HEK293T (cell line): ENCODE measurements at regions not wholly inside any gene's neighbourhood (a gene's known extent, or its start where the extent isn't known, plus 50 kb on each side); places are given as distances from the start of the nearest gene placed in this dataset.
"Not testable (repeated sequence)": the region's sequence is repeated elsewhere in the genome, so short reads cannot be mapped to it uniquely, and the experiment has no call there.

ENCODE experiments used
- CTCF ChIA-PET: fragments of 350-600 bp; formaldehyde crosslinking; extraction: SDS; loops from one replicate; lab custom pipeline; 2021; ENCODE audit warnings: antibody characterized with exemption, inconsistent platforms; lab: Yijun Ruan, JAX
- POLR2A ChIA-PET: fragments of 350-600 bp; formaldehyde crosslinking; extraction: SDS; loops from one replicate; lab custom pipeline; 2020; ENCODE audit warnings: antibody characterized with exemption, inconsistent platforms; lab: Yijun Ruan, JAX
- DNase-seq: peaks from one replicate; pipeline ENCODE4 v3.0.0; 2012; ENCODE audit warnings: mixed read lengths; ENCODE audit errors: extremely low spot score
- ARNT ChIP-seq: fragments of 450-650 bp; IDR thresholded peaks from 2 replicates; pipeline ENCODE4 v1.6.1; 2017; ENCODE audit warnings: mild to moderate bottlenecking
- BHLHE40 ChIP-seq: fragments of 450-650 bp; IDR thresholded peaks from 2 replicates; pipeline ENCODE4 v1.6.1; 2016; ENCODE audit warnings: mild to moderate bottlenecking, moderate library complexity, borderline replicate concordance
- CTBP1 ChIP-seq: fragments of 450-650 bp; IDR thresholded peaks from 2 replicates; pipeline ENCODE4 v1.6.1; 2016; ENCODE audit warnings: borderline replicate concordance
- ELF4 ChIP-seq: fragments of 450-650 bp; IDR thresholded peaks from 2 replicates; pipeline ENCODE4 v1.6.1; 2017; ENCODE audit warnings: antibody characterized with exemption
- FOXA1 ChIP-seq: fragments of 450-650 bp; IDR thresholded peaks from 2 replicates; pipeline ENCODE4 v1.6.1; 2016; ENCODE audit warnings: mild to moderate bottlenecking
- FOXK2 ChIP-seq: fragments of 450-650 bp; IDR thresholded peaks from 2 replicates; pipeline ENCODE4 v1.6.1; 2016; ENCODE audit warnings: mild to moderate bottlenecking
- FOXM1 ChIP-seq: fragments of 450-650 bp; IDR thresholded peaks from 2 replicates; pipeline ENCODE4 v1.6.1; 2017; ENCODE audit warnings: mild to moderate bottlenecking, borderline replicate concordance
- HDGF ChIP-seq: fragments of 450-650 bp; IDR thresholded peaks from 2 replicates; pipeline ENCODE4 v1.6.1; 2017; ENCODE audit warnings: antibody characterized with exemption, borderline replicate concordance
- L3MBTL2 ChIP-seq: fragments of 450-650 bp; conservative IDR thresholded peaks from 2 replicates; pipeline ENCODE4 v1.6.1; 2016; ENCODE audit warnings: mild to moderate bottlenecking
- LEF1 ChIP-seq: fragments of 450-650 bp; IDR thresholded peaks from 2 replicates; pipeline ENCODE4 v1.6.1; 2017; ENCODE audit warnings: mild to moderate bottlenecking, borderline replicate concordance
- NFRKB ChIP-seq: fragments of 450-650 bp; IDR thresholded peaks from 2 replicates; pipeline ENCODE4 v1.6.1; 2016; ENCODE audit warnings: mild to moderate bottlenecking, moderate library complexity
- SP1 ChIP-seq: fragments of 450-650 bp; IDR thresholded peaks from 2 replicates; pipeline ENCODE4 v1.6.1; 2017
- SUZ12 ChIP-seq: fragments of 450-650 bp; IDR thresholded peaks from 2 replicates; pipeline ENCODE4 v1.6.1; 2016; ENCODE audit warnings: mild to moderate bottlenecking
- TARDBP ChIP-seq: fragments of 450-650 bp; IDR thresholded peaks from 2 replicates; pipeline ENCODE4 v1.6.1; 2016
- ZNF384 ChIP-seq: fragments of 450-650 bp; IDR thresholded peaks from 2 replicates; pipeline ENCODE4 v1.6.1; 2016
- TF ChIP-seq, protein P1 (sequence below): fragments of 450-650 bp; IDR thresholded peaks from 2 replicates; pipeline ENCODE4 v1.6.1; 2016

GRCh38 chr7:149706398-149706797 lies 67.0 kb downstream of the ZNF467 start:
- ChIA-PET POLR2A (no interaction called here), CTCF (no interaction called here)
- TF ChIP-seq TARDBP, result no peak
- TF ChIP-seq NFRKB, result no peak
- TF ChIP-seq CTBP1, result no peak
- TF ChIP-seq FOXM1, result no peak
- no peak for TF ChIP-seq BHLHE40
- no peak for TF ChIP-seq HDGF
- DNase-seq, result no peak

- no peak for DNase-seq
- TF ChIP-seq CTBP1, result no peak
- TF ChIP-seq NFRKB, result no peak
- no peak for TF ChIP-seq BHLHE40
- no peak for TF ChIP-seq SUZ12
- TF ChIP-seq, protein P1, sequence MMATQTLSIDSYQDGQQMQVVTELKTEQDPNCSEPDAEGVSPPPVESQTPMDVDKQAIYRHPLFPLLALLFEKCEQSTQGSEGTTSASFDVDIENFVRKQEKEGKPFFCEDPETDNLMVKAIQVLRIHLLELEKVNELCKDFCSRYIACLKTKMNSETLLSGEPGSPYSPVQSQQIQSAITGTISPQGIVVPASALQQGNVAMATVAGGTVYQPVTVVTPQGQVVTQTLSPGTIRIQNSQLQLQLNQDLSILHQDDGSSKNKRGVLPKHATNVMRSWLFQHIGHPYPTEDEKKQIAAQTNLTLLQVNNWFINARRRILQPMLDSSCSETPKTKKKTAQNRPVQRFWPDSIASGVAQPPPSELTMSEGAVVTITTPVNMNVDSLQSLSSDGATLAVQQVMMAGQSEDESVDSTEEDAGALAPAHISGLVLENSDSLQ, result no peak
- no peak for TF ChIP-seq LEF1
- TF ChIP-seq L3MBTL2, result no peak
- POLR2A ChIA-PET, result interaction anchor here (0.8 to 2.2 kb wide), 2 partner anchors 10 to 42 kb away, joined by 4 to 8 read pairs; a partner anchor contains a TSS
- CTCF ChIA-PET, result interaction anchor here (0.7 to 1.7 kb wide), 6 partner anchors 14 to 42 kb away, joined by 3 to 24 read pairs (median 4); no protein-coding TSS in a partner anchor
These were observed 68.9 kb downstream of the ZNF467 start for GRCh38 chr7:149704507-149704906.

DNA sequence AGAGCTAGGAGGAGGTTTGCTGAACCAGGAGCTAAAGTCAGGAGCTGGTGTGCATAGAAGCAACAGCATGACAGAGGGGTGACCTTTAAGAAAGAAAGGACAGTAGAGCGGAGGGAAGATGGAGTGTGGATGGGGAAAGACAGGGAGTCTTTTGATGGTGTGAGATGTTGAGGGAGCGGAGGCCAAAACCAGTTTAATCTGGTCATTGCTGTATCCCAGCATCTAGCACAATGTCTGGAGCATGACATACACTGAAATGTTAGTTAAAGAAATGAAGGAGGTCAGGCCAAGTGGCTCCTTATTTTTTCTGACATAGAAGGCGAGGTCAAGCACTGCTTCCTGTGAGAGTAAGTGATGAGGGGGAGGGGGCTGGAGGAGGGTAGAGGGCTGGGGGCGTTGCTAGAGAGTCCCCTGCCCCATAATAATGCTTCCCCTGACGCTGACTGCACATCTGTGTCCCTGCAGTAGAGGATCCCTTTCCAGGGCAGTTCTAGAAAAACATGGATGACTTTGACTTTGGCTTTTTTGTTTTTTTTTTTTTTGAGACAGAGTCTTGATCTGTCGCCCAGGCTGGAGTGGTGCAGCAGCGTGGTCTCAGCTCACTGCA lies 70.2 kb downstream of the ZNF467 start:
- ChIA-PET CTCF (interaction anchor here (1.0 to 1.7 kb wide), 4 partner anchors 13 to 40 kb away, joined by 3 to 24 read pairs (median 5); no protein-coding TSS in a partner anchor), POLR2A (interaction anchor here (2.2 kb wide), 1 partner anchor 12 kb away, joined by 8 read pairs; a partner anchor contains a TSS)
- DNase-seq, result no peak
- TF ChIP-seq FOXM1 (no peak), L3MBTL2 (no peak), FOXA1 (no peak), TARDBP (no peak), HDGF (no peak), ARNT (no peak), ZNF384 (no peak), FOXK2 (no peak), SUZ12 (no peak), CTBP1 (no peak)

DNA sequence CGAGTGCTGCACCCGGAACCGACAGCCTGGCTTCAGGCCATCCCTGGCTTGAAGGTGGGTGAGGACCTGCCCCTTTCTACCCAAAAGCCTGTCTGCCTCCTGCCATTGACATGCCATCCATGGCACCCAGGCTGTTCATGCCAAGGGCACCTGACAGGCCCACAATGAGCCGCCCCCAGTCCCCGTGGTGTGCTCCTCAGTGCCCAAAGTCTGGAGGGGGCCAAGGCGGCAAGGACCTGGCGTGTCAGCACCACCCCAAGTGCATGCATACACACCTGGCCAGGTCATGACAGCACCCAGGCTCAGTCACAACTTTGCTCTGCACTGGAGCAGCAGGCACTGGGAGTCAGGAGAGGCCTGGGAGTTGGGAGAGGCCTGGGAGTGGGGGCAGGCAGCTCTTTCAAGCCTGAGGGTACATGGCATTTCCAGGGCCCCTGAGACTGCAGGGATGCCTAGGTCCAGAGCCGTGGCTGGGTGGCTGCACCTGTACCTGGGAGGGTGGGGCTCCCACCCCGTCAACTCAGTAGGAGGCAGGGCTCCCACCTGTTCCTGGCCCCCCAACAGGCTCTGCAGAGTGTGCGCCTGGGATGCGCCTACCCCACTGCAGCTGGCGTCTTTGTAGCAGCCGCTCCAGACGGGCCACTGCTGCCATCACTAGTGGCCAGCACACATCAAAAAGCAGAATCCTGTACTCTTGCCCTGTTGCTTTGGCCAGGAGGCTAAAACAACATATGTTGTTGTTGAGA lies 71.7 kb downstream of the ZNF467 start:
- ChIA-PET CTCF (no interaction called here), POLR2A (no interaction called here)
- TF ChIP-seq LEF1, result no peak
- TF ChIP-seq ELF4, result no peak
- no peak for TF ChIP-seq FOXM1
- no peak for TF ChIP-seq SUZ12
- TF ChIP-seq FOXA1, result no peak
- no peak for TF ChIP-seq SP1
- TF ChIP-seq ZNF384, result no peak
- TF ChIP-seq ARNT, result no peak
- no peak for DNase-seq

DNA sequence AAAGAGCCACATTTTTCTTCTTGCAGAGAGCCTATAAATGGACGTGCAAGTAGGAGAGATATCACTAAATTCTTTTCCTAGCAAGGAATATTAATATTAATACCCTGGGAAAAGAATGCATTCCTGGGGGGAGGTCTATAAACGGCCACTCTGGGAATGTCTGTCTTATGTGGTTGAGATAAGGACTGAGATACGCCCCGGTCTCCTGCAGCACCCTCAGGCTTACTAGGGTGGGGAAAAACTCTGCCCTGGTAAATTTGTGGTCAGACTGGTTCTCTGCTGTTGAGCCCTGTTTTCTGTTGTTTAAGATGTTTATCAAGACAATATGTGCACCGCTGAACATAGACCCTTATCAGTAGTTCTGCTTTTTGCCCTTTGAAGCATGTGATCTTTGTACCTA lies 75.6 kb downstream of the ZNF467 start:
- CTCF ChIA-PET, result not testable (repeated sequence)

DNA sequence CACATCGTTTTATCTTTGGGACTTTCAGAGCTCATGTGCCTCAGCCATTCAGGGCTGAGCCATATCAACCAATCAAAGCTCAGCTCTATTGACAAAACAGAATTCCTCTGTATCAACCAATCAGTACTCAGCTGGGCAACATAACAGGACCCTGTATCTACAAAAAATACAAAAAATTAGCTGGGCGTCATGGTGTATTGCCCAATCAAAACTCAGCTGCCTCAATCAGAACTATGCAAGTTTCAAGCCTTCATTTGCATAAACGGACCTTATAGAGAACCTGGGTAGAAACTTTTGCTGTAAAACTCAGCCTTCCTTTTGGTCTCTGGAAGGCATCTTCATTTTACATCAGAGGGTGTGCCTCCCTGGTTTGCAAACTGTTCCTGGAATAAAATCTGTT lies 77.1 kb downstream of the ZNF467 start:
- ChIA-PET CTCF (interaction anchor here (1.6 kb wide), 1 partner anchor 34 kb away, joined by 4 read pairs; no protein-coding TSS in a partner anchor), POLR2A (no interaction called here)
- TF ChIP-seq SUZ12 (no peak), L3MBTL2 (no peak), SP1 (no peak), TARDBP (no peak), ZNF384 (no peak), FOXK2 (no peak), FOXA1 (no peak), FOXM1 (no peak), NFRKB (no peak), HDGF (no peak), ARNT (no peak), BHLHE40 (no peak), CTBP1 (no peak), ELF4 (no peak), LEF1 (no peak)
- TF ChIP-seq, protein P1, result no peak
- no peak for DNase-seq

More for the DNA sequence above, 75.6 kb downstream of the ZNF467 start:
- DNase-seq, POLR2A ChIA-PET: not testable (repeated sequence)

DNA sequence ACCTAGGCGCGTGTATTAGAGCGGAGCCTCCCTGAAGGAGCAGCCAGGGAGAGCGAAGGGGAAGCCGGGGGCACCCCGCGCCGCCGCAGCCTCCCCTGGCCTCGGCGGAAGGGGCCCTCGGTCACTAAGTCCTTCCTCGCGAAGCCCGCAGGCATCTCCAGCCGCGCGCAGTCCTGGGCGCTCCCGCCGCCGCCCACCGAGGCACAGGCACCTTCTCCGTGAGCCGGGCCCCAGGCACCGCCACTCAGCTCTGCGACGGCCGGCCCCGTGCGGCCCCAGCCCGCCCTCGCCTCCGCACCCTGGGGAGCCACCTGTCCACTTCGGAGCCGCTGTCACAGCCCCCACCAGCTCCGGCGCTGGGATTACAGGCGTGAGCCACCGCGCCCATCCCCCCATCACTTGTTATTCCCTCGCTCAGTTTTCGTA lies 80.8 kb downstream of the ZNF467 start:
- DNase-seq, result no peak
- no peak for TF ChIP-seq ARNT
- TF ChIP-seq BHLHE40, result no peak
- no peak for TF ChIP-seq ELF4
- TF ChIP-seq FOXK2, result no peak
- TF ChIP-seq NFRKB, result no peak
- no peak for TF ChIP-seq ZNF384
- TF ChIP-seq FOXM1, result no peak
- no peak for TF ChIP-seq LEF1
- no peak for TF ChIP-seq CTBP1
- TF ChIP-seq FOXA1, result no peak
- TF ChIP-seq TARDBP, result no peak
- TF ChIP-seq SP1, result no peak
- no peak for TF ChIP-seq HDGF
- TF ChIP-seq, protein P1, result no peak
- TF ChIP-seq L3MBTL2, result no peak
- ChIA-PET POLR2A (no interaction called here), CTCF (no interaction called here)
